Transverse colon (tissue), 4 donors: ENCODE measurements at regions not wholly inside any gene's neighbourhood (a gene's known extent, or its start where the extent isn't known, plus 50 kb on each side); places are given as distances from the start of the nearest gene placed in this dataset.

Experiments used
- DNase-seq: peaks from one replicate; pipeline ENCODE4 v3.0.0-alpha.2; 2019
- H3K27ac ChIP-seq, 4 donors: fragments of 200-600 bp; sonication (generic); 2 replicates each; pipeline ENCODE4 v1.5.1; 2016 to 2018; ENCODE audit warnings: inconsistent platforms in 4 of 4
- H3K27me3 ChIP-seq: fragments of 200-600 bp; sonication (generic); 2 replicates; pipeline ENCODE4 v1.5.1; 2017; ENCODE audit warnings: inconsistent platforms
- H3K36me3 ChIP-seq, 4 donors: fragments of 200-600 bp; sonication (generic); 2 replicates each; pipeline ENCODE4 v1.5.1; 2017 to 2019; ENCODE audit warnings: inconsistent platforms in 4 of 4
- H3K4me1 ChIP-seq, 4 donors: fragments of 200-600 bp; sonication (generic); 2 replicates each; pipeline ENCODE4 v1.5.1; 2017 to 2020; ENCODE audit warnings: inconsistent platforms in 4 of 4
- H3K4me3 ChIP-seq, 4 donors: fragments of 200-600 bp; sonication (generic); 1 replicate in 1 of 4; 2 replicates in 3 of 4; pipeline versions ENCODE4 v1.5.1 to v1.6.1; 2017 to 2019; ENCODE audit warnings: inconsistent platforms in 4 of 4
- H3K9me3 ChIP-seq, 2 donors: fragments of 200-600 bp; sonication (generic); 2 replicates each; pipeline ENCODE4 v1.5.1; 2017 to 2019; ENCODE audit warnings: inconsistent platforms in 2 of 2
- EP300 ChIP-seq: sonication (generic); formaldehyde crosslinking; IDR thresholded peaks from one replicate; pipeline ENCODE4 v1.6.1; 2017; ENCODE audit warnings: antibody characterized with exemption, low read depth
- POLR2A ChIP-seq: fragments of 450-650 bp; IDR thresholded peaks from one replicate; pipeline ENCODE4 v1.6.1; 2016; ENCODE audit warnings: antibody characterized with exemption, mild to moderate bottlenecking, moderate library complexity
- POLR2AphosphoS5 ChIP-seq, 3 donors: sonication (generic); formaldehyde crosslinking; IDR thresholded peaks; one replicate each; pipeline ENCODE4 v1.6.1; 2016; ENCODE audit warnings: antibody characterized with exemption in 3 of 3
- WGBS, 2 donors: methylation state at CpG; one replicate each; pipeline ENCODE4 v1.1.5; 2018; ENCODE audit warnings: low coverage in 1 of 2; 5-methylcytosine and 5-hydroxymethylcytosine counted together
- in situ Hi-C, 4 donors: fragments of 200-750 bp; cut with MboI; loops; one replicate each; pipeline versions ENCODE4 v1.15.0 to v1.15.1; 2017; ENCODE audit warnings: low sequenced_read_pairs in 3 of 4, low pct_ligation_motif_present in 1 of 4, low pct_unique_long_range_greater_than_20kb in 1 of 4
- intact Hi-C: fragments of 100-400 bp; cut with DNase I; formaldehyde crosslinking; loops from one replicate; pipeline ENCODE4 v1.15.1; 2023; ENCODE audit warnings: low total_unique reads
- TF ChIP-seq, protein P1 (sequence below), 5 experiments: fragments of 200-600 bp in 3 of 5; fragments of 450-650 bp in 2 of 5; sonication (generic) in 3 of 5; IDR thresholded peaks; 1 replicate in 2 of 5; 2 replicates in 3 of 5; pipeline ENCODE4 v1.5.1; 2016 to 2017; ENCODE audit warnings: antibody characterized with exemption in 5 of 5, inconsistent platforms in 3 of 5, mild to moderate bottlenecking in 2 of 5, moderate library complexity in 1 of 5

DNA sequence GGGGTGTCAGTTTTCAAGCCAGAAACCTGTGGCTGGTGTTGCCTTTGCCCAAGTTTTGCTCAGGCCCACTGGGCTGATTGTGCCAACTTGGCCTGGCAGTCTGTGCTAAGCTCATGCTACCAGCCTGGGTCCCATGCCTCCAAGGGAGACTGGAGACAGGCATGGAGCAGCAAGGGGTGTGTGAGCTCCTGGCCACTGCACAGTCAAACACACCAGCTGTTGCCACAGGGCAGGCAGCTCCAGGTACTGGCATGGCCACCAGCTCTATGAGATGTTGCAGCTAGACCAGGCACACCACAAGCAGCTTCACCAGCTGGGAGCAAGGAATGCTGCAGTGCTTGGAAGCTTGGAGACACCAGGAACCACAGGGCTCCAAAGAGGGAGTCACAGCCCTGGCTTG, 638.8 kb downstream of the PLOD2 start:
- DNase-seq = no peak
- Histone ChIP-seq H3K27ac (no peak overlapping the region), H3K9me3 (no peaks in the 10 kb centered on the region), H3K4me1 (no peaks in the 10 kb centered on the region), H3K4me3 (no peak overlapping the region), H3K36me3 (no peaks in the 10 kb centered on the region), H3K27me3 (no peaks in the 10 kb centered on the region)
- no peak for TF ChIP-seq POLR2A
- TF ChIP-seq EP300 = no peak
- TF ChIP-seq POLR2AphosphoS5 (IDR thresholded peaks at IDR 0.05) = no peak
- TF ChIP-seq, protein P1, sequence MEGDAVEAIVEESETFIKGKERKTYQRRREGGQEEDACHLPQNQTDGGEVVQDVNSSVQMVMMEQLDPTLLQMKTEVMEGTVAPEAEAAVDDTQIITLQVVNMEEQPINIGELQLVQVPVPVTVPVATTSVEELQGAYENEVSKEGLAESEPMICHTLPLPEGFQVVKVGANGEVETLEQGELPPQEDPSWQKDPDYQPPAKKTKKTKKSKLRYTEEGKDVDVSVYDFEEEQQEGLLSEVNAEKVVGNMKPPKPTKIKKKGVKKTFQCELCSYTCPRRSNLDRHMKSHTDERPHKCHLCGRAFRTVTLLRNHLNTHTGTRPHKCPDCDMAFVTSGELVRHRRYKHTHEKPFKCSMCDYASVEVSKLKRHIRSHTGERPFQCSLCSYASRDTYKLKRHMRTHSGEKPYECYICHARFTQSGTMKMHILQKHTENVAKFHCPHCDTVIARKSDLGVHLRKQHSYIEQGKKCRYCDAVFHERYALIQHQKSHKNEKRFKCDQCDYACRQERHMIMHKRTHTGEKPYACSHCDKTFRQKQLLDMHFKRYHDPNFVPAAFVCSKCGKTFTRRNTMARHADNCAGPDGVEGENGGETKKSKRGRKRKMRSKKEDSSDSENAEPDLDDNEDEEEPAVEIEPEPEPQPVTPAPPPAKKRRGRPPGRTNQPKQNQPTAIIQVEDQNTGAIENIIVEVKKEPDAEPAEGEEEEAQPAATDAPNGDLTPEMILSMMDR (IDR thresholded peaks at IDR 0.05) = no peak
- in situ Hi-C loops = no loop called here
- intact Hi-C loops = no loop called here

DNA sequence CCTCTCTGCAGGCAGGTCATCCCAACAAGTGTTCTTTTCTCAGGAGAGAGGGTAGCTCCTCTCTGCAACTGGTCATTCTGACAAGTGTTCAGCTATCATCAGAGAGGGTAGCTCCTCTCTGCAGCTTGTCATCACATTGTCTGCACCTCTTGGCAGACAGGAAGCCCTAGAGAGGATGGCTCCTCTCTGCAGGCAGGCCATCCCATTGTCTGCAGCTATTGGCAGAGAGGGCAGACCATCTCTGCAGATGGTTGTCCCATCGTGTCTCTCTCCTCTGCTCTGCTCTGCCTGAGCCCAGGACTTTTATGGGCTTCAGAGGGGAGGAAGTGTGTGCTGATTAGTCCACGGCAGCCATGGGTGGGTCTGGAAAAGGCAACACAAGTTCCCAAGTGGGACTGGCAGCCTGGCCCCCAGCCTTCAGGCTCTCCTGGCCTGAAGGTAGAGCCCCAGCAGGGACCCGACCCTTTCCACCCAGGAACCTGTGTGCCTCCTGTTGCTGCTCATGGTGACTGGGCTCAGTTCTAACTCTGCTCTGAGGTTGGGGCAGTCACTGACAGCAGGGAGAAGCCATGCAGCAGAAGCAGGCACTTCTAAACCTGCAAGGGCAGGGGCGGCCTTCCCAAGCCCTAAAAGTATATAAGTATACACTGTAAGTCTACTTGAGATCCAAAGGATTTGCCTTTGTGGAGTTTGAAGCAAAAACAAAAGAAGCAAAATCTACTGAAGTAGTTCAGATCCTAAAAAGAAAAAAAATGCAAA, 637.9 kb downstream of the PLOD2 start:
- DNase-seq = no peak
- Histone ChIP-seq H3K9me3 (no peaks in the 10 kb centered on the region), H3K4me1 (no peaks in the 10 kb centered on the region), H3K27ac (no peak overlapping the region), H3K27me3 (no peaks in the 10 kb centered on the region), H3K4me3 (no peak overlapping the region), H3K36me3 (no peaks in the 10 kb centered on the region)
- TF ChIP-seq EP300 (no peak), POLR2AphosphoS5 (IDR thresholded peaks at IDR 0.05) (no peak), POLR2A (no peak)
- TF ChIP-seq, protein P1 (IDR thresholded peaks at IDR 0.05) = no peak
- WGBS, 2 donors = 63% methylated on average over 4 of the region's 4 CpGs; no CpG with 5 or more reads in 1 of the 2 donors
- intact Hi-C loops = no loop called here
- in situ Hi-C loops = no loop called here

DNA sequence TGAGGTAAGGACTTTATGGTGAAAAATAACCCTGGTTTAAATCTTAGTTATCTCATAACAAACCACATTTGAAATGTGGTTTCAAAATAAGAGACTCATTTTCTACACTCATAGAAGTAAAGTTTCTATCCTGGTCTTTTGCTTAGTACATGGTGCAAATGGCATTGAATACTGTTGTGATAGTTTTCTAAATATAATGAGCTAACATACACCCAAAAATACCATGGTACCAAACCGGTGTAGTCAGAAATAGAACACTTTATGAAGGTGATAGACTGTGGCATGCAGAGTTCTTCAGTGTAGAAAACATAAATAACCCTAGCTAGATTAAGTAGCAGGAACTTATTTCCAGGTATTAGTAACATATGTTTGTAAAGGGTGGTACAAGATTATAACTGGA, 629.4 kb downstream of the PLOD2 start:
- H3K9me3 ChIP-seq = no peaks in the 10 kb centered on the region
- no peak for DNase-seq
- H3K4me3 ChIP-seq = no peak overlapping the region
- TF ChIP-seq EP300 = no peak
- TF ChIP-seq POLR2AphosphoS5 (IDR thresholded peaks at IDR 0.05) = no peak
- TF ChIP-seq, protein P1 (IDR thresholded peaks at IDR 0.05) = no peak
- TF ChIP-seq POLR2A = no peak
- intact Hi-C loops = no loop called here
- 68 to 78% methylated on average over 1 of the region's 1 CpG for WGBS, 2 donors
- in situ Hi-C loops = no loop called here
- no peaks in the 10 kb centered on the region for H3K36me3 ChIP-seq
- no peaks in the 10 kb centered on the region for H3K4me1 ChIP-seq
- H3K27ac ChIP-seq = no peak overlapping the region
- H3K27me3 ChIP-seq = no peaks in the 10 kb centered on the region

DNA sequence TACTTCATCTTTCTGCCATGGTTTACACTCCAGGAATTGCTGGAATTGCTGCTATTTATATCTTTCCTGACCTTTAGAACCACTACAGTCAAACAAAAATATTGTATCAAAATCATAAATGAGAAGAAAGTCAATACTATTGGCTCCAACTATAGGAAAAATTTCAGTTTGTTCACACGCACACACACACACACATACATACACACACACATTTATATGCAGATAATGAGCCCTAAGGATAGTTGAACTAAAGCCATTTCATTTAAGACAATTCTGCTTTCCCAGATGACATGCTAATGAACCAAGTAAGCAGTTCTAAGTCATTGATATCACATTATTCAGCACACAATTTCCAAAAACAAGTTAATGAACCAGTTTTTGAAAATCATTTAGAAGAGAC, 627.3 kb downstream of the PLOD2 start:
- H3K9me3 ChIP-seq = no peaks in the 10 kb centered on the region
- no peak overlapping the region for H3K27ac ChIP-seq
- H3K36me3 ChIP-seq = no peaks in the 10 kb centered on the region
- intact Hi-C loops = no loop called here
- TF ChIP-seq, protein P1 (IDR thresholded peaks at IDR 0.05) = no peak
- no peak for TF ChIP-seq EP300
- no peak for TF ChIP-seq POLR2A
- TF ChIP-seq POLR2AphosphoS5 (IDR thresholded peaks at IDR 0.05) = no peak
- no peak for DNase-seq
- in situ Hi-C loops = no loop called here
- no peaks in the 10 kb centered on the region for H3K27me3 ChIP-seq
- WGBS, 2 donors = 68 to 91% methylated on average over 1 of the region's 1 CpG
- no peaks in the 10 kb centered on the region for H3K4me1 ChIP-seq
- no peak overlapping the region for H3K4me3 ChIP-seq
